ENCODE measurements at regions not wholly inside any gene's neighbourhood (a gene's known extent, or its start where the extent isn't known, plus 50 kb on each side); places are given as distances from the start of the nearest gene placed in this dataset.
"Not testable (repeated sequence)": the region's sequence is repeated elsewhere in the genome, so short reads cannot be mapped to it uniquely, and the experiment has no call there.

- DNase-seq: no peak
Measured at GRCh38 chr1:117708323-117709248, 102.7 kb downstream of the TENT5C start.

GRCh38 chr1:117709249-117709691 lies 103.4 kb downstream of the TENT5C start:
- DNase-seq: no peak

DNA sequence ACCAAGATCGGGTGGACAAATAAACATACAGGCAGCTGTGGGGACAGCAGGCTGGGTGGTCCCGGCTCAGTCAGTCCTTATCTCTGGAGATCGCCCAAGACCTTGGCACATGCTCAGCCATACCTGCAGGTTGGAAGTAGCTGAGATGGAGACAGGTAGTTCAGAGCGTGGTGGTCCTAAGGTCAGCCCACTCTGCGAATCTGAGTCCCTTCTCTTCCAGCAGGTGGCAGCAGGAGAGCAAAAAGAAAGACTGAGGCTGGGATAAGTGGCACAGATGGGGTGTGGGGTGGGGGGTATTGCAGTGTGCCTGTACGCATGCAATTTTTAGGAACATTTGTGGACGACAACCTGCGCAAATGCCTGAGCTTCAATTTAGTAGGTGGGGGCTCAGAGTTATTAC lies 104.9 kb downstream of the TENT5C start:
- DNase-seq: no peak

GRCh38 chr1:117712621-117713020 lies 106.8 kb downstream of the TENT5C start:
- no peak for DNase-seq

DNA sequence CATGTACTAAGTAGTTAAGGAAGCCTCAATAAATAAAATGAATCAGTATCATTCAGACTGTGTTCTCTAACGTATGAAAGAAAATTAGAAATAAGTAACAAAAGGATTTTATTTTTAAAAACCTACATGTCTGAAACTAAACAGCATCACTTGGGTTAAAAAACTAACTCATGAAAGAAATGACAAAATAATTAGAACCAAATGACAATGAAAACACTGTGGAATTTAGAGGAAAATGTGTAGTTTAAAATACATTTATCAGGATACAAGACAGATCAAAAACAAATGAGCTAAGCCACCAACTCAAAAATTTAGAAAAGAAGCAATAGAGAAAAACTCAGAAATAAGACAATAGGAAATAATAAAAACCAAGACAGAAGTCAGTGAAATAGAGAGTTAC lies 108.7 kb downstream of the TENT5C start:
- no peak for DNase-seq

GRCh38 chr1:117716030-117716429 lies 110.2 kb downstream of the TENT5C start:
- DNase-seq: not testable (repeated sequence)

- not testable (repeated sequence) for DNase-seq
Measured at GRCh38 chr1:117717980-117718379, 112.1 kb downstream of the TENT5C start.

- DNase-seq: not testable (repeated sequence)
Measured at GRCh38 chr1:117718596-117718995, 112.7 kb downstream of the TENT5C start.

- no peak for DNase-seq
Measured at GRCh38 chr1:117719004-117719403, 113.2 kb downstream of the TENT5C start.

DNA sequence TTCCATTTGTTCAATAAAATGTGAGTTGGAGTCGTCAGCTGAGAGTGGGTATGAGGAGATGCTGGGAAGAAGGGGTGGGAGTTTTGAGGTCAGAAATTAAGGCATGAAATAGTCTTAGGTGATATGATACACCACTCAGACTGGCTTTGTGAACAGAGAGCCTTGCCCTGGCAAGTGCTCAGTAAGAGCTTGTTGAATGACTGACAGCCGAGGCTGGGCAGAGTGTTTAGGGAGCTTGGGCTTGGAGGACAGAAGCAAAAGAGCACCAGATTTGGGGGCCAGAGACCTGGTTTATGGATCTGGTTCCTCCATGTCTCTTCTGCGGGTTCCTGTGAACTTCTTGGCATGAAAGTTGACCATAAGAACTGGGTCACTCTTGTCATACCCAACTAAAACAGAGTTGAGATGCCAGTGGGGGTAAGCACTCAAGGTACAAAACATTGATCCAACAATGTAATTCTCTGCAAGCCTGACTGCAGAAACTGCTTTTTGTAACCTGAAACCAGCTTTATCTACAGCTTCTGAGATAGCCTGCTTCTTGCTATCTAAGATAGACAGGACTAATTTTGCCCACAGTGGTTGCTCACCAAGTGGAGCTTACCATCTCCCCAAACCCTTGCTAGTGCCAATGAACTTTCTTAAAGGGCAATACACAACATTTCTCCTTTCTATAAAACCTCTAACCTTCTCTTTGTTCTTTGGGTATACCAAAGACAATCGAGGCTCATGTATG lies 126.4 kb downstream of the TENT5C start:
- no peak for DNase-seq

DNA sequence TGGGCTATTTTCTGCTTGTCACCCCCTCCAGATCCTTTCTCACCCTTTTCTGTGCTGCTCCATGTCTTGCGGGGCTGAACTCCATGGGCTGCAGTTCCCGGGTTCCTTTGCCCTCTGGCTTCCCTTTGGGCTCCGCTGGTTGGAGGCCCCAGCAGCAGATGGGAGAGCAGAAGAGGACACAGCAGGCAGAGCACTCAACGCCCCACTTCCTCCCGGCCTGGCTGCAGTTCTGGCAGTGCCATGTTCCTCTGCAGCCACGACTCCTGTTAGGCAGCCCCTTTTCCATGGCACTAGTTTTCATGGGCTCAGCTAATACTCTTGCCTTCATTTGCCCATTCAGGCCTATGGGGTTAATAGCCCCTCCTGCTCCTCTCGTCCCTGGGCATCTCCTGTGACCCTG lies 127.1 kb downstream of the TENT5C start:
- no peak for DNase-seq

- DNase-seq: no peak
Measured at GRCh38 chr1:117734403-117734802, 128.6 kb downstream of the TENT5C start.

GRCh38 chr1:117735045-117735992 lies 129.5 kb downstream of the TENT5C start:
- peak in 1 of 2 donors; percentile 55 for DNase-seq

- DNase-seq: no peak
Measured at GRCh38 chr1:117739504-117739903, 133.7 kb downstream of the TENT5C start.

DNA sequence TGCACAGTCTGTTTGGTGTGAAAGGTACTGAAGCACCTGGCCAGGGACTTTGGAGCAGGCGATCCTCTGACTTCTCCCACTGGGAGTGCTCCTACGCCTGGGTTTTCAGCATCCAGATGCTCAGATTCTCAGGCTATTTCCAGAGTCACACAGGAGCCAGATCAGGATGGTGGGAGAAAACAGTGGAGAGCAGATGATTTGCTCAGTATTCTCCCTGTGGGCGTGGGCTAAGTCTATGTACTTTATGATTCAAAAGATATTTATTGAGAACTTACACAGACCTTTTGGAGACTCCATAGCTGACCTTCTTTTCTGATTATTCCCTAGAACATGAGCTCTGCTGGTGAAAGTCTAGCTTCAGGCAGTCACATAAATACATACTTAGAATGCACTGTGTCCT lies 134.6 kb downstream of the TENT5C start:
- DNase-seq: no peak

GRCh38 chr1:117746565-117746964 lies 140.7 kb downstream of the TENT5C start:
- DNase-seq: not testable (repeated sequence)

DNA sequence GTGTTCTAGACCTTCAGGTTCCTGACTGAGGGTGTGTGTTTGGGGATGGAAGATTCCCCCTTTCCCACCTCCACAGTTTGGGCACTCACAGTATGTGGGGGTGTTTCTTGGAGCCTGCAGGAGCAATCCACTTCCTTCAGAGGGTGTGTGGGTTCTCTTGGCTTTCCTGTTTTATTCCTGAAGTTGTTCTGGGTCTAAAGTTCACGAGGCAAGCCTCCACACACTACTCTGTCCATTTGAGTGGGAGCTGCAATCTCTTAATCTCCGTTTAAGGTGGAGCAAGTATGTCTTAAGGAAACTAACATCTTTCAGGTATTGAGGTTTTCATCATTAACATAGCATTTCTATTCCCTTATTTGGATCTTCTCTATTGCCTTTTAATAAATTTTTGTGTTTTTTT lies 141.8 kb downstream of the TENT5C start:
- no peak for DNase-seq

GRCh38 chr1:117751321-117751720 lies 145.5 kb downstream of the TENT5C start:
- DNase-seq: no peak

- DNase-seq: no peak
Measured at GRCh38 chr1:117752661-117753060, 146.8 kb downstream of the TENT5C start.

DNA sequence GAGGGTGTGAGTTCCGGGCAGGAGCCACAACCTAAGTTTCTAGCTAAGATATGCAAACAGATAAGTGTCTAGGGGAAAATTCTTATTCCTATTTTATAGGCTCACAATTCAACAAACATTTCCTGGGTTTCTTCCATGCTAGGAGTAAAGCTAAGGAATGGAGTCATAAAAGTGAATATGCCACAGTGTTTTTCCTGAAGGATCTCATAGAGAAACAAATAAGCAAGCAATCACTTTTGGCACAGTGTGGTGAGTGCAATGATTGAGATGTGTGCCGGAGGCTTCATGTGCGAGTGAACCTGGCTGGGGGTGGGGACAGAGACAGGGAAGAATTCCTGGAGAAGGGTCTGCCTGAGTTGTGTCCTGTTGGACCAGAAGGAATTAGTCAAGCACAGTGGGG lies 147.4 kb downstream of the TENT5C start:
- no peak for DNase-seq

DNA sequence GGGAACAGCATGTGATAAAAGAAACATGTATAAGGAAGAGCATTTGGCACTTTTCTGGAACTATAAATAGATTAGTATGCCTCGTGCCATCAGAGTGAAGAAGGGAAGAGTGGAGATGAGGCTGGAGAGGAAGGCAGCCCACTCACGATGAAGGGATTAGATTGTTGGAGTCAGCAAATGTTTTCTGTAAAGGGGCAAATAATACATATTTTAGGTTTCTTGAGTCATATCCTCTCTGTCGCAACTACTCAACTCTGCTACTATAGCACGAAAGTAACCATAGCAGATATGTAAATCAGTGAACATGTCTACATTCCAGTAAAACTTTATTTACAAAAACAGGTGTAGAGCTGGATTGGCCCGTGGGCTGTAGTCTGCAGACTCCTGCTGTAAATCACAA lies 147.8 kb downstream of the TENT5C start:
- DNase-seq: no peak

DNA sequence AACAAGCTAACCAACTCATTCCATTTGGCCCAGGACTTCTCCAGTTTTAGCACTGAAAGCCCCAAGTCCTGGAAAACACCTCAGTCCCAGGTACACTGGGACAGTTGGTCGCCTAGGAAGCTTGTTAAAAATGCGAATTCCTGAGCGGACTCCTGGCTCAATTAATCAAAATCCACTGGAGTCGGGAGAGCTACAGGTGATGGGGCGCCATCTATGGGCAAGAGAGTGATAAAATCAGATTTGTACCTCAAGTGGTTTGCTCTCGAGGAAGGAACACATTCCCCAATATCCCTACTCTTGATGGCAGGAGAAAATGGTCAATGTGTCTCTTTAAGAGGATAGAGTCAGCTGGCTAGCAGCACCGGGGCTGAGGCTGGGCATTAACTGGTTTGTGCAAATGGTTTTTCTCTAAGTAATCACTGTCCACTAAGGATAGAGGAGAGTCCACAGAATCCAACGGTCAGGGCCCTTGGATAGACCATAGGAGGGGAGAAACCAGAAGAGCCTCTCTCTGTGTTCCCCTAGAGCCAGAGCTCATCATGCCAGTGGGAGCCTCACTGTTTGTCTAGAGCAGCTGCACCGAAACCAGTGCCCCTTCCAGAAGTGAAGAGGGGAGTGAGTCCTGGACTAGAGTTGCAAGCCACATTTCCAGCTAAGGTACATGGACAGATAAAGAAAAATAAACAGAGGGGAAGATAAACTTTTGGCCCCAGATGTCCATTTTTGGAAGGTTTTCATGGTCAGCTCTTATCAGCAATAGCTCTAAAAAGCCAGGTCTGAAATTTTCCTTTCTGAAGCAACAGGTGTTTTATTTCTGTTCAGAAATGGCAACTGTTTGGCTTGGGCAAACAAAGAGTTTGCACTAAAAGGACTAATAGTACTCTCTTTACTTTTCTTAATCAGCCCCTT lies 148.5 kb downstream of the TENT5C start:
- peak in 1 of 2 donors; percentile 19 for DNase-seq
